Psoas muscle (tissue), 7 donors: ENCODE measurements at regions not wholly inside any gene's neighbourhood (a gene's known extent, or its start where the extent isn't known, plus 50 kb on each side); places are given as distances from the start of the nearest gene placed in this dataset.

ENCODE experiments used
- ATAC-seq, 4 donors: fragments of 200-7000 bp; cut with Tn5 transposase; one replicate each; pipeline ENCODE4 v1.9.1; 2020; ENCODE audit warnings: moderate library complexity in 3 of 4, mild to moderate bottlenecking in 2 of 4
- DNase-seq, 2 donors: peaks; one replicate each; pipeline ENCODE4 v3.0.0-alpha.2; 2020
- H3K27ac ChIP-seq: fragments of 200-600 bp; one replicate; pipeline ENCODE4 v1.8.0; 2022
- H3K27me3 ChIP-seq, 3 donors: fragments of 200-600 bp in 1 of 3; one replicate each; pipeline versions ENCODE4 v1.6.1 to v1.8.0; 2013 to 2022; ENCODE audit warnings: low read length in 2 of 3, mild to moderate bottlenecking in 2 of 3, moderate library complexity in 1 of 3; ENCODE audit not compliant: insufficient read depth in 3 of 3
- H3K36me3 ChIP-seq, 2 donors: fragments of 200-600 bp in 1 of 2; one replicate each; pipeline versions ENCODE4 v1.6.1 to v1.8.0; 2013 to 2022; ENCODE audit warnings: low read depth in 1 of 2, mild to moderate bottlenecking in 1 of 2, moderate library complexity in 1 of 2; ENCODE audit not compliant: insufficient read depth in 1 of 2
- H3K4me1 ChIP-seq: fragments of 200-600 bp; one replicate; pipeline ENCODE4 v1.8.0; 2022
- H3K4me3 ChIP-seq: fragments of 200-600 bp; one replicate; pipeline ENCODE4 v1.8.0; 2022; ENCODE audit warnings: mild to moderate bottlenecking
- H3K9me3 ChIP-seq: fragments of 200-600 bp; one replicate; pipeline ENCODE4 v1.8.0; 2022
- CTCF ChIP-seq: fragments of 200-600 bp; IDR thresholded peaks from one replicate; pipeline ENCODE4 v1.8.0; 2022; ENCODE audit warnings: antibody characterized with exemption
- WGBS, 3 donors: extraction: QIAGEN DNeasy Blood & Tissue Kit; methylation state at CpG; one replicate each; pipeline versions ENCODE4 v1.1.6 to v1.1.7; 2013; 5-methylcytosine and 5-hydroxymethylcytosine counted together
- intact Hi-C, 2 donors: fragments of 100-400 bp; cut with DNase I; formaldehyde crosslinking; loops; one replicate each; pipeline versions ENCODE4 v1.11.0 to v1.14.2; 2022
- donor health status: healthy with polysubstance abuse.
- donor health status: DM: no; HTN: no; CAD: no; lungs with moderate emphysema.
- donor health status: Bipolar disorder and iron deficiency.
- donor health status: healthy.
- donor health status: DM: yes; HTN: yes; CAD: no.
- donor health status: DM: no; HTN: no; CAD: no.
- donor health status: DM: yes; HTN: yes; CAD: no.

DNA sequence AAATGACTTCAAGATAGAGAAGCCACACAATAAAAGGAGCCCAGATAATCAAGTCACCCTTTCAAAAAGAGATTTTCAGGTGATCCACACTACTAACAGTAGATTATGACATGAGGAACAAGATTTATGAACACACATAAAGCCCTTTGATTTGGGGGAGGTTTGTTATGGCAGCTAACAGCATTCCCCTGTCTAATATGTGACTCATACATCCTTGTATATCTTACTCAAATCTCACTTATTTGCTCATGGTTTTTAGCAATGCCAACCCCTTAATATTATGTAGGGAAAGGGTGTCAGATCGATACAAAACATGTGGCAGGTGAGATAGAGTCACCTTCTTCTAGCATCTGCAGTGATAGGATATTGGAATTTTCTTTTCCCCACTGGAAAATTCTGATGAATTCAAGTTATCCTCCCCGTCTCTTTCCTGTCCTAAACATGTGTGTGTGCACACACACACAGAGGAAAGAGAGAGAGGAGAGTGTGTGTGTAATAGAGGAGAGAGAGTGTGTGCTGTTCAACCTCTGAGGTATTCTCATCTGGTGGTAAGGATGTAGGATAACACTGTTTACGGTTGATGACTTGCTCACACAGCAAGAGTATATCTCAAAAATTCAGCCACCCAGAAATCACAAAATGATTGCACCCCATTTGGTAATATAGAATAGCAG, 319.9 kb downstream of the KCNC2 start:
- TF ChIP-seq CTCF, result no peak
- Histone ChIP-seq H3K27me3 (no peaks in the 10 kb centered on the region), H3K4me3 (no peak overlapping the region), H3K9me3 (no peaks in the 10 kb centered on the region), H3K36me3 (no peaks in the 10 kb centered on the region), H3K4me1 (no peaks in the 10 kb centered on the region), H3K27ac (no peak overlapping the region)
- DNase-seq, result no peak
- 50 to 59% (median 52%) methylated on average over 3 of the region's 3 CpGs for WGBS, 3 donors
- intact Hi-C loops, result no loop called here
- peak; percentile 17 to 54 (median 46) for ATAC-seq

DNA sequence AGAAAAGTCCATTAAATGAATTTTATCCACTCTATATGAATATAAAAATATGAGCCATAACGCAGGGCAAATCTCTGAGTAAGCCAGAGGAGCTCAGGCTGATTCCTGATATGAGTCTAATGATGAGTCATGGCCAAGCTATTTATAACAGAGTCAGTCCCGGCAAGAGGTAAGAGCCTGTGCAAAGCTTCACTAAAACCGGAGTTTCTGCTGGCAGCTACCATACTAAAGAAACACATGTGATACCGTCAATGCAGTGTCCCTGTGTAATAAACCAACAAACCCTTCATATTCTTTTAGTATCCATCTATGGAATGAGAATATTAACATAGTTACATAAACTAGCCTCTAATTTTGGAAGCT, 319.4 kb downstream of the KCNC2 start:
- no peaks in the 10 kb centered on the region for H3K4me1 ChIP-seq
- H3K36me3 ChIP-seq, result no peaks in the 10 kb centered on the region
- intact Hi-C loops, result no loop called here
- H3K4me3 ChIP-seq, result no peak overlapping the region
- H3K27ac ChIP-seq, result no peak overlapping the region
- H3K27me3 ChIP-seq, result no peaks in the 10 kb centered on the region
- no peak for DNase-seq
- 13 to 18% (median 14%) methylated on average over 4 of the region's 4 CpGs for WGBS, 3 donors
- ATAC-seq, result peak; percentile 86 to 96 (median 94)
- no peak for TF ChIP-seq CTCF
- no peaks in the 10 kb centered on the region for H3K9me3 ChIP-seq

- Histone ChIP-seq H3K27me3 (no peaks in the 10 kb centered on the region), H3K4me1 (no peaks in the 10 kb centered on the region), H3K36me3 (no peaks in the 10 kb centered on the region), H3K9me3 (no peaks in the 10 kb centered on the region), H3K27ac (no peak overlapping the region), H3K4me3 (no peak overlapping the region)
- DNase-seq, result no peak
- intact Hi-C loops, result no loop called here
- no peak for TF ChIP-seq CTCF
- 84 to 93% (median 89%) methylated on average over 1 of the region's 1 CpG for WGBS, 3 donors
- no peak for ATAC-seq
Observed at GRCh38 chr12:74891083-74891668, 318.5 kb downstream of the KCNC2 start.

DNA sequence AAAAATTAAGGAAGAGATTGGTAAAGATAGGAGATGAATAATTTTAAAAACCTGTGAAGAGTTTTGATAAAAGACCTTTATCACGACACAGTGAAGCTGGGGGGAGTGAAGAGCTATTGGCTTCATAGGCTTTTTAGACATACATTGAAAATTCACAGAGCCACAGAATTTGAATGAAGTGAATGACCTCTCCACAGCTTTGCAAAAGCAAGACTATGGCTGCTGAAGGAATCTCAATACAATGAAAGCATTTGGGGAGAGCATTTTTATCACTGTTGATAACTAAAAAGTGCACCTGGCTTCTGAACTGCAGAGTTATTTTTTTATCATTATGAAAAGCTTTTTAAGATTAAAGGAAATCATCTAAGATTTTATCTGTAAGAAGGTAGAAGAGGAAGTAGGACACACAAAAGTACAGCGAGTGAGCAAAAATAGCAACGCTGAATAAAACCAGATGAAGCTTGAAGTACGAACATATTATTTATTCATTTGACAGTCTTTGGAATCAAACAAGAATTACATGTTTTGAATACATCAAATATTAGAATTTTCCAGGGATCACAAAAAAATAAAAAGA, 317.5 kb downstream of the KCNC2 start:
- no peaks in the 10 kb centered on the region for H3K4me1 ChIP-seq
- no peak overlapping the region for H3K27ac ChIP-seq
- H3K27me3 ChIP-seq, result no peaks in the 10 kb centered on the region
- intact Hi-C loops, result no loop called here
- DNase-seq (no peak), ATAC-seq (no peak)
- no peak overlapping the region for H3K4me3 ChIP-seq
- no peaks in the 10 kb centered on the region for H3K9me3 ChIP-seq
- TF ChIP-seq CTCF, result no peak
- WGBS, 3 donors, result 68 to 77% (median 76%) methylated on average over 4 of the region's 4 CpGs
- H3K36me3 ChIP-seq, result no peaks in the 10 kb centered on the region
